IPS DF 19.7 (cell line): ENCODE measurements at regions not wholly inside any gene's neighbourhood (a gene's known extent, or its start where the extent isn't known, plus 50 kb on each side); places are given as distances from the start of the nearest gene placed in this dataset.

Experiments
- DNase-seq: peaks from one replicate; pipeline ENCODE4 v3.0.0-alpha.2; 2013; ENCODE audit warnings: low read depth, low spot score

- no peak for DNase-seq
Measured at GRCh38 chr5:89279391-89280036, 396.5 kb upstream of the MEF2C start.

DNA sequence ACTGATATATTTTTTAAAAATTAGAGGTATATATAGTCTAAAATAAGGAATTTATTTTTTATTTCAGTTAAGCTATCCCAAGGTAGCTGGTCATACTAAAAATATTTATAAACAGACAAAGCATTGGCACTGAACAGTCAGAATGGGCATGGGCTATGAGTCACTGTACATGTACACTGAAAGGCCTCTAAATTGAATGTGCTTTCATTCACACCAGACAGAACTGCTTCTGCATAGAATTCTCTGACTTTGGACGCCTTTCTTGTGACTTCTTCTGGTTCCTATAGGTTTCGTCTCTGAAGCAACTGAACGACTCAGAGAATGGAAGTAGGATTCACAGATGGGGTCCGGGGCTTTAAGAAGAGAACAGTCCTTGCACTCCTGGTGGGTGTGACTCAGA lies 394.8 kb upstream of the MEF2C start:
- no peak for DNase-seq

GRCh38 chr5:89276566-89277305 lies 393.8 kb upstream of the MEF2C start:
- DNase-seq = no peak

GRCh38 chr5:89275066-89275855 lies 392.3 kb upstream of the MEF2C start:
- no peak for DNase-seq

DNA sequence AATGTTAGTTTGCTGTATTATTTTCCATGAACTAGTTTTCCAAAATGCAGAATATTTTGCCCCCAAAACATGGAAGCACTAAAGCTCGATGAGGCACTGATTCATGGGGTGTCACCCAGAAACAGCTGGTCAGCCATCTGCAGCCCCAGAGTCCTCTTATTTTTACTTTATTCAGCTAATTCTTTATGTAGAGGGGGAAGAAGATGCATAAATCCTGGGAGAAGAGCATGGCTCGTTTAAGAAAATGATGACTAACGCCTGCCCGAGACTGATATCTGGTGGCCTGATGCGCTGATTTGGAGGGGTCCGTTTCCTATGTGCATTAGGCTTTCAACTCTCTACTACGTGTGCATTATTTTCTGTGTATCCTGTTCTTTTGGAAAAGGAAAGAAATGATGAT lies 390.3 kb upstream of the MEF2C start:
- no peak for DNase-seq

DNA sequence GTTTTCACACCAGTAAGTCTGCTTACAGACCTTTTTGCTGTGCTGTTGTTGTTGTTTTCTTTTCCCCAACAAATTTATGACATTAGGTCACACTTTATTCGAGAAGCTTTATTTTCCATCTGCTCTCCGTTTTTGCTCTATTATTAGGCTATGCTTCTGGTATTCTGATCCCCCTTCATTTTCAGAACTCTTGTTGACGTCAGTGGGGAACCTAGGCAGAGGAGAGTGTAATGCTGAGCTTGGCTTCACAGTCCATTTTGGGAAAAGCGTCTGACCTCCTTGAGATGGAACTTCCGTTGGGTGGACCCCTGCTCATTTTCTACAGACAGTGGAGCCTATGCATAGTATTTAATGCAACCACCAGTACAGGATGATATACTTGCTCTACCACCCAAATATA lies 387.9 kb upstream of the MEF2C start:
- DNase-seq = no peak

- no peak for DNase-seq
Measured at GRCh38 chr5:89269721-89270120, 386.7 kb upstream of the MEF2C start.

DNA sequence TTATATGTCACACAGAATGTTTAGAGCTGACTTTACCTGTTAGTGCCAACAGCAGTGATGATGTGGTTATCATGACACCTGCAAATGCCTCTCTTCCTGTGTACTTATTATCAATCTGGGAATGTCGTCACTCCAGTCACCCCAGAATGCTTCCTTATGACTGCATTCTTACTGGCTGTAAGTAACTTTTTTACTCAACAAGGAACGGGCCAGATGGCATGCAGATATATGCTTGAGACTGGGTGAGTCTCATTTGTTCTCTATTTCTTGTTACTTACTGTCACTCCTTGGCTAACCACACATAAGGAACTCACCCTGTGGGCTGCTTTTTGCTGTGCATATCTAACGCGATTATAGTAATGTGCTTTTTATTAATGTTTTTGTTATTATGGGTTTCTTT lies 385.5 kb upstream of the MEF2C start:
- no peak for DNase-seq

- DNase-seq = no peak
Measured at GRCh38 chr5:89267788-89268187, 384.8 kb upstream of the MEF2C start.

DNA sequence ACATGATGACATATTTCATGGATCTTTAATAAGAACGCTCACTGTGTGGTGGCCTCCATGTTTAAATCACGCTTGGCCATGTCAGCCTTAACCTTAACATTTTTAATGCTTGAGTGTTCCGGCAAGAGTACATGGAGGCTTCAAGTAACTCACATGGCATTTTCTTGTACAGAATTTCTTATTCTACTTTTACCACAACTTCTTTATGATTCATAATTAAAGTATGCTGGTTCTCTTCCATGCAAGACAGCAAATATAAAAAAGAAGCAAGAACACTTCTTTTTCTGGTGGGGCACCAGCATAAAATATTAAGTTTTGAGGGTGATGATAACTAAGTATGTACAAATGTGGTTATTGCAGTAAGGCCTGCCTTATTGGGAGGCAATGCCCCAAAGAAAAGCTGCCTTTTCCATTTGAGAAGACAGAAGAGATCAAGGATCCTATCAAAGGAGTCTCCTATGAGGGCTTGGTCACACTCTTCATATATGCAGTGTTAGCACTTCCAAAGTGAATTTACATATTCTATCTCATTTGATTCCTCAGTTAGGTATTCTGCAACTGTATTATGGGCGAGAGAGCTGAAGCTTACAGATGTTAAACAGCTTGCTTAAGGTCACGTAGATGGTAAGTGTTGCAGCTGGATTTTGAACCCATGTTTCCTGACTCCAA lies 382.7 kb upstream of the MEF2C start:
- DNase-seq = no peak

- no peak for DNase-seq
Measured at GRCh38 chr5:89263846-89264245, 380.9 kb upstream of the MEF2C start.

DNA sequence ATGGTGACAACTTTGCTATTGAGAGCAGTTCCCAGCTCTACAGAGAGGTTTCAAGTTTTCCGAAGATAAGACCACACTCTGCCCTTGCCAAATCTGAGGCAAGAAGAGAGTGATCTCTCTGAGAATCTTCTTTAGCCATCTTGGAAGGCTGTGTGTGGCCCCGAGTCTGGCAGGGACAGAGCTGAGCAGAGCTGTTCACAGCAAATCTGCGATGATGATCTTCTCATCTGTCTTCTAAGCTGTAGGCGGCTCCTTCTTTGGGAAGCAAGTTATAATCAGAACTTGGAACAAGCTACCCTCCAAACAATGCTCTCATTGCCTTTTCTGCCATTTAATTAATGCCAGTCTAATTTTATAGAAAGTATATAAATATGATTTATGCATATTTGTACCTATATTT lies 379.0 kb upstream of the MEF2C start:
- DNase-seq = no peak

GRCh38 chr5:89260254-89260653 lies 377.3 kb upstream of the MEF2C start:
- no peak for DNase-seq

GRCh38 chr5:89255845-89256463 lies 373.0 kb upstream of the MEF2C start:
- DNase-seq = peak; percentile 59

DNA sequence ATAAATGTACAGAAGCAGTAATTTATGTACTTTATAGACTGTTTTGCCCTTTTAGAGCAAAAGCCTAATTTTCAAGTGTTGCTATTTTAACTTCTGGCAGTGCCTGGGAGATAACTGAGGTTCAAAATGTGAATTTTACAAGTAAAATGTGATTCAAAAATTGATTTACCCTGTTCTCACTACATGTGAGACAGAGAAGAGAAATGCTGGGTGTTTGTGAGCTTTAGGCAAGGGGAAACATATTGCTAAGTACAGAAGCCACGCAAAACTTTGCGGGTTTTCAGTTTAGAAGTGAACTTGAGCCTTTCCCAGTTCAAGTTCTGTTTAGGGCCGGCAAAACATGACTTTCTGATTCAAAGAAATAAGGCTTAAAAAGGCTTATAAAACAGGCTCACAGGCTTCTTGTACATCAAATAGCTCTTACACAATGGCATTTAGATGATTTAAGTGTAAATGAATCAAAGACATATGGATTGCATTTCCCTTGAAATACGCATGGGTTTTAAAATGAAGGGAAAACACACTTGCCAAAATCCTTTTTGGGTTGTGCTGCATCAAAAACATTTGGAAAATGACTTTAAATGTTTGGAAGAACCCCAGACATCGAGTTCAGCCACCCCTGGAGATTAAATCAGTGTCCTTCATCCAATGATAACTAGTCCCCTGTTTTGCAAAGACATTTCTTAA lies 370.8 kb upstream of the MEF2C start:
- DNase-seq = no peak

GRCh38 chr5:89246864-89247263 lies 363.9 kb upstream of the MEF2C start:
- DNase-seq = no peak

GRCh38 chr5:89246252-89246651 lies 363.3 kb upstream of the MEF2C start:
- DNase-seq = no peak

- no peak for DNase-seq
Measured at GRCh38 chr5:89243611-89244010, 360.6 kb upstream of the MEF2C start.

DNA sequence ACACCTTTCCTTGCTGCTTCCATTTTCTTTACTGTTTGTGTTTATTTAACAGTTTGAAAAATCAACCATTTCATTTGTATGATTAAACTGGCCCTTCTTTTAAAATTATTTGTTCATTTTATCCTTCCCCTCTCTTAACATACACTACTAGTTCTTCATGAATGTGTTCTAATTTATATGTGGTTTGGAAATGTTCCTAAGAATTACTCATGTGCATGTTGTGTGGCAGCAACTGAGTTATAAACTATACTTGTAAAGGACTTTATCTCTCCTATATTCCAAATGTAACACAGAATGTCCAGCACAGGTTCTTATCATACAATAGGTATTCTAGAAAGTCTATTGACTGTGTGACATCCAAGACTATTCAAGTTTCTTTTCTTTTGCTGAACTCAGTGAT lies 358.2 kb upstream of the MEF2C start:
- no peak for DNase-seq

- no peak for DNase-seq
Measured at GRCh38 chr5:89236900-89237299, 353.9 kb upstream of the MEF2C start.

GRCh38 chr5:89233462-89233861 lies 350.5 kb upstream of the MEF2C start:
- DNase-seq = no peak
